Liver (tissue), 8 donors: ENCODE measurements at regions not wholly inside any gene's neighbourhood (a gene's known extent, or its start where the extent isn't known, plus 50 kb on each side); places are given as distances from the start of the nearest gene placed in this dataset.

Experiments used
- DNase-seq: peaks from one replicate; pipeline ENCODE4 v3.0.0-alpha.2; 2017; ENCODE audit warnings: low spot score
- H3K27ac ChIP-seq, 2 donors: one replicate each; pipeline ENCODE4 v1.7.0; 2013; ENCODE audit warnings: inconsistent platforms in 2 of 2, low read length in 2 of 2, control low read depth in 1 of 2, low read depth in 1 of 2, mild to moderate bottlenecking in 1 of 2
- H3K27me3 ChIP-seq, 4 donors: one replicate each; pipeline versions ENCODE4 v1.6.1 to v1.7.0; 2013; ENCODE audit warnings: low read length in 3 of 4, inconsistent platforms in 1 of 4, mild to moderate bottlenecking in 1 of 4, moderate library complexity in 1 of 4; ENCODE audit not compliant: control insufficient read depth in 4 of 4, insufficient read depth in 4 of 4
- H3K36me3 ChIP-seq, 4 donors: one replicate each; pipeline versions ENCODE4 v1.6.1 to v1.7.0; 2013; ENCODE audit warnings: low read length in 3 of 4, mild to moderate bottlenecking in 3 of 4, low read depth in 1 of 4, moderate library complexity in 1 of 4; ENCODE audit not compliant: control insufficient read depth in 4 of 4, insufficient read depth in 3 of 4
- H3K4me1 ChIP-seq, 4 donors: one replicate each; pipeline versions ENCODE4 v1.6.1 to v1.7.0; 2013; ENCODE audit warnings: low read length in 3 of 4, mild to moderate bottlenecking in 3 of 4, moderate library complexity in 1 of 4; ENCODE audit not compliant: control insufficient read depth in 4 of 4, insufficient read depth in 4 of 4
- H3K4me3 ChIP-seq, 3 donors: one replicate each; pipeline versions ENCODE4 v1.6.1 to v1.7.0; 2013; ENCODE audit warnings: low read length in 3 of 3, control low read depth in 1 of 3, low read depth in 1 of 3, mild to moderate bottlenecking in 1 of 3
- H3K9ac ChIP-seq, 2 donors: one replicate each; pipeline ENCODE4 v1.7.0; 2013; ENCODE audit warnings: low read length in 2 of 2, mild to moderate bottlenecking in 2 of 2, moderate library complexity in 2 of 2, control low read depth in 1 of 2, low read depth in 1 of 2
- H3K9me3 ChIP-seq, 4 donors: one replicate each; pipeline versions ENCODE4 v1.6.1 to v1.7.0; 2013; ENCODE audit warnings: low read length in 3 of 4; ENCODE audit not compliant: control insufficient read depth in 4 of 4
- ATF3 ChIP-seq: IDR thresholded peaks from 2 replicates; pipeline ENCODE4 v1.6.1; 2016; ENCODE audit warnings: antibody characterized with exemption
- FOXA1 ChIP-seq: IDR thresholded peaks from 2 replicates; pipeline ENCODE4 v1.6.1; 2016; ENCODE audit warnings: antibody characterized with exemption
- FOXA2 ChIP-seq: IDR thresholded peaks from 2 replicates; pipeline ENCODE4 v1.6.1; 2016; ENCODE audit warnings: antibody characterized with exemption
- HNF4A ChIP-seq, 2 donors: conservative IDR thresholded peaks; 2 replicates each; pipeline ENCODE4 v1.6.1; 2016; ENCODE audit warnings: antibody characterized with exemption in 2 of 2, mild to moderate bottlenecking in 2 of 2
- HNF4G ChIP-seq: IDR thresholded peaks from 2 replicates; pipeline ENCODE4 v1.6.1; 2016; ENCODE audit warnings: antibody characterized with exemption
- JUND ChIP-seq, 2 donors: IDR thresholded peaks; 2 replicates each; pipeline ENCODE4 v1.6.1; 2016; ENCODE audit warnings: antibody characterized with exemption in 2 of 2
- MAX ChIP-seq: IDR thresholded peaks from 2 replicates; pipeline ENCODE4 v1.6.1; 2016; ENCODE audit warnings: antibody characterized with exemption
- NR2F2 ChIP-seq: IDR thresholded peaks from 2 replicates; pipeline ENCODE4 v1.6.1; 2016; ENCODE audit warnings: antibody characterized with exemption
- SP1 ChIP-seq: IDR thresholded peaks from 2 replicates; pipeline ENCODE4 v1.6.1; 2018; ENCODE audit warnings: antibody characterized with exemption, mild to moderate bottlenecking
- TAF1 ChIP-seq: conservative IDR thresholded peaks from 2 replicates; pipeline ENCODE4 v1.6.1; 2016; ENCODE audit warnings: antibody characterized with exemption, mild to moderate bottlenecking
- WGBS: extraction: QIAGEN DNeasy Blood & Tissue Kit; methylation state at CpG from one replicate; pipeline ENCODE4 v1.1.7; 2013; 5-methylcytosine and 5-hydroxymethylcytosine counted together
- TF ChIP-seq, protein P1 (sequence below): fragments of 150-350 bp; IDR thresholded peaks from 2 replicates; pipeline ENCODE4 v1.5.1; 2017; ENCODE audit warnings: improper control_type of control experiment, low read depth, low read length; ENCODE audit not compliant: missing input control
- TF ChIP-seq, protein P2 (sequence below): IDR thresholded peaks from 2 replicates; pipeline ENCODE4 v1.6.1; 2016; ENCODE audit warnings: antibody characterized with exemption
- TF ChIP-seq, protein P3 (sequence below): IDR thresholded peaks from 2 replicates; pipeline ENCODE4 v1.6.1; 2016; ENCODE audit warnings: antibody characterized with exemption, mild to moderate bottlenecking
- donor health status: healthy.
- donor health status: healthy.
- donor health status: healthy.
- donor health status: healthy.
- donor health status: healthy.

GRCh38 chr9:74431467-74431866 is 65.7 kb upstream of the RORB start:
- H3K4me1 ChIP-seq: no peaks in the 10 kb centered on the region
- no peak for DNase-seq
- 73% methylated on average over 1 of the region's 1 CpG for WGBS
- H3K36me3 ChIP-seq: no peaks in the 10 kb centered on the region
- no peak for TF ChIP-seq FOXA2
- TF ChIP-seq FOXA1: no peak
- no peak for TF ChIP-seq JUND (IDR thresholded peaks at IDR 0.05)
- no peak for TF ChIP-seq HNF4G
- TF ChIP-seq HNF4A (conservative IDR thresholded peaks at IDR 0.05): no peak
- no peak overlapping the region for H3K27ac ChIP-seq
- no peak overlapping the region for H3K4me3 ChIP-seq
- H3K9ac ChIP-seq: no peak overlapping the region
- H3K9me3 ChIP-seq: no peaks in the 10 kb centered on the region
- peaks cover 0 to 2% (median 0%) of the 10 kb centered on the region in 4 donors for H3K27me3 ChIP-seq

DNA sequence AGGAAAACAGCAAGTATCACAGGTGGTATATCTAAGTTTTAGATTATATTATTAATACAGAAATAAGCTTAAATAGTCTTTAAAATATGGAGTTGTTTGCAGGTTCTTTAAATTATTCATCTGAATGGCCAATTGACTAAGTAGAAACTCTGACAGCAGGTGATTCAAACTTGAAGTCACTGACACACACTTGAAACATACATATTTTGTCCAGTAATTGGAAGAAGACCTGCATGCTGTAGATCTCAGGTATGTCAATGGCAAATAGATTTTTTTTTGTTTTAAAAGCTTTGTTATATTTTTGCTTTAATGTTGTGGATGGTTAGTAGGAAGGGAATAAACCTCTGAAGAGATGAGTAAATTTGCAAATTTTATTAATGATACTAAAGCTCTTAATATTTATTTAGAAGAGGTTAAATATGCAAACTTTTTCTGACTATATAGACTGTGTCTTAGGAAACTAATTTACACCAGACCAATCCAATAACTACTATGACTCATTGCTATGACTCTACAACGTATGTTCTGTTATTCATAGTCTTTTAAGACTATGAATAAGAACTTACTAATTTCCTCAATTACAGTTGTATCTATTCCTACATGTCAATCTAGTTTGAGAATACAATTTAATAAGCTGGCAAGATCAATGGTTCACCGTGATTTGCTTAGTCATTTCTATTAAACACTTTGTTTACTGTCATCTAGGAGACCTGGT is 53.9 kb upstream of the RORB start:
- H3K36me3 ChIP-seq: no peaks in the 10 kb centered on the region
- no peak for DNase-seq
- no peak overlapping the region for H3K27ac ChIP-seq
- H3K27me3 ChIP-seq: no peaks in the 10 kb centered on the region
- WGBS: 63% methylated on average over 2 of the region's 2 CpGs
- H3K4me1 ChIP-seq: no peaks in the 10 kb centered on the region
- H3K4me3 ChIP-seq: no peak overlapping the region
- H3K9ac ChIP-seq: no peak overlapping the region
- TF ChIP-seq FOXA1: no peak
- TF ChIP-seq TAF1: no peak
- TF ChIP-seq, protein P1, sequence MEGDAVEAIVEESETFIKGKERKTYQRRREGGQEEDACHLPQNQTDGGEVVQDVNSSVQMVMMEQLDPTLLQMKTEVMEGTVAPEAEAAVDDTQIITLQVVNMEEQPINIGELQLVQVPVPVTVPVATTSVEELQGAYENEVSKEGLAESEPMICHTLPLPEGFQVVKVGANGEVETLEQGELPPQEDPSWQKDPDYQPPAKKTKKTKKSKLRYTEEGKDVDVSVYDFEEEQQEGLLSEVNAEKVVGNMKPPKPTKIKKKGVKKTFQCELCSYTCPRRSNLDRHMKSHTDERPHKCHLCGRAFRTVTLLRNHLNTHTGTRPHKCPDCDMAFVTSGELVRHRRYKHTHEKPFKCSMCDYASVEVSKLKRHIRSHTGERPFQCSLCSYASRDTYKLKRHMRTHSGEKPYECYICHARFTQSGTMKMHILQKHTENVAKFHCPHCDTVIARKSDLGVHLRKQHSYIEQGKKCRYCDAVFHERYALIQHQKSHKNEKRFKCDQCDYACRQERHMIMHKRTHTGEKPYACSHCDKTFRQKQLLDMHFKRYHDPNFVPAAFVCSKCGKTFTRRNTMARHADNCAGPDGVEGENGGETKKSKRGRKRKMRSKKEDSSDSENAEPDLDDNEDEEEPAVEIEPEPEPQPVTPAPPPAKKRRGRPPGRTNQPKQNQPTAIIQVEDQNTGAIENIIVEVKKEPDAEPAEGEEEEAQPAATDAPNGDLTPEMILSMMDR: no peak
- TF ChIP-seq MAX: no peak
- TF ChIP-seq ATF3: no peak
- no peak for TF ChIP-seq HNF4G
- TF ChIP-seq, protein P2, sequence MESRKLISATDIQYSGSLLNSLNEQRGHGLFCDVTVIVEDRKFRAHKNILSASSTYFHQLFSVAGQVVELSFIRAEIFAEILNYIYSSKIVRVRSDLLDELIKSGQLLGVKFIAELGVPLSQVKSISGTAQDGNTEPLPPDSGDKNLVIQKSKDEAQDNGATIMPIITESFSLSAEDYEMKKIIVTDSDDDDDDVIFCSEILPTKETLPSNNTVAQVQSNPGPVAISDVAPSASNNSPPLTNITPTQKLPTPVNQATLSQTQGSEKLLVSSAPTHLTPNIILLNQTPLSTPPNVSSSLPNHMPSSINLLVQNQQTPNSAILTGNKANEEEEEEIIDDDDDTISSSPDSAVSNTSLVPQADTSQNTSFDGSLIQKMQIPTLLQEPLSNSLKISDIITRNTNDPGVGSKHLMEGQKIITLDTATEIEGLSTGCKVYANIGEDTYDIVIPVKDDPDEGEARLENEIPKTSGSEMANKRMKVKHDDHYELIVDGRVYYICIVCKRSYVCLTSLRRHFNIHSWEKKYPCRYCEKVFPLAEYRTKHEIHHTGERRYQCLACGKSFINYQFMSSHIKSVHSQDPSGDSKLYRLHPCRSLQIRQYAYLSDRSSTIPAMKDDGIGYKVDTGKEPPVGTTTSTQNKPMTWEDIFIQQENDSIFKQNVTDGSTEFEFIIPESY: no peak
- TF ChIP-seq, protein P3, sequence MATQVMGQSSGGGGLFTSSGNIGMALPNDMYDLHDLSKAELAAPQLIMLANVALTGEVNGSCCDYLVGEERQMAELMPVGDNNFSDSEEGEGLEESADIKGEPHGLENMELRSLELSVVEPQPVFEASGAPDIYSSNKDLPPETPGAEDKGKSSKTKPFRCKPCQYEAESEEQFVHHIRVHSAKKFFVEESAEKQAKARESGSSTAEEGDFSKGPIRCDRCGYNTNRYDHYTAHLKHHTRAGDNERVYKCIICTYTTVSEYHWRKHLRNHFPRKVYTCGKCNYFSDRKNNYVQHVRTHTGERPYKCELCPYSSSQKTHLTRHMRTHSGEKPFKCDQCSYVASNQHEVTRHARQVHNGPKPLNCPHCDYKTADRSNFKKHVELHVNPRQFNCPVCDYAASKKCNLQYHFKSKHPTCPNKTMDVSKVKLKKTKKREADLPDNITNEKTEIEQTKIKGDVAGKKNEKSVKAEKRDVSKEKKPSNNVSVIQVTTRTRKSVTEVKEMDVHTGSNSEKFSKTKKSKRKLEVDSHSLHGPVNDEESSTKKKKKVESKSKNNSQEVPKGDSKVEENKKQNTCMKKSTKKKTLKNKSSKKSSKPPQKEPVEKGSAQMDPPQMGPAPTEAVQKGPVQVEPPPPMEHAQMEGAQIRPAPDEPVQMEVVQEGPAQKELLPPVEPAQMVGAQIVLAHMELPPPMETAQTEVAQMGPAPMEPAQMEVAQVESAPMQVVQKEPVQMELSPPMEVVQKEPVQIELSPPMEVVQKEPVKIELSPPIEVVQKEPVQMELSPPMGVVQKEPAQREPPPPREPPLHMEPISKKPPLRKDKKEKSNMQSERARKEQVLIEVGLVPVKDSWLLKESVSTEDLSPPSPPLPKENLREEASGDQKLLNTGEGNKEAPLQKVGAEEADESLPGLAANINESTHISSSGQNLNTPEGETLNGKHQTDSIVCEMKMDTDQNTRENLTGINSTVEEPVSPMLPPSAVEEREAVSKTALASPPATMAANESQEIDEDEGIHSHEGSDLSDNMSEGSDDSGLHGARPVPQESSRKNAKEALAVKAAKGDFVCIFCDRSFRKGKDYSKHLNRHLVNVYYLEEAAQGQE: no peak
- TF ChIP-seq JUND (IDR thresholded peaks at IDR 0.05): no peak
- TF ChIP-seq NR2F2: no peak
- no peak for TF ChIP-seq HNF4A (conservative IDR thresholded peaks at IDR 0.05)
- no peak for TF ChIP-seq FOXA2
- TF ChIP-seq SP1: no peak
- no peaks in the 10 kb centered on the region for H3K9me3 ChIP-seq
